ENCODE measurements at regions not wholly inside any gene's neighbourhood (a gene's known extent, or its start where the extent isn't known, plus 50 kb on each side); places are given as distances from the start of the nearest gene placed in this dataset.

- H3K4me3 Mint-ChIP-seq (ENCODE audit: unreplicated experiment): no peak overlapping the region
- no peaks in the 10 kb centered on the region for H3K27me3 Mint-ChIP-seq (ENCODE audit: unreplicated experiment)
- no peak for DNase-seq (ENCODE audit: low spot score)
- H3K9me3 Mint-ChIP-seq (ENCODE audit: unreplicated experiment): no peaks in the 10 kb centered on the region
- H3K4me1 Mint-ChIP-seq (ENCODE audit: unreplicated experiment): no peaks in the 10 kb centered on the region
- no peak overlapping the region for H3K27ac Mint-ChIP-seq (ENCODE audit: unreplicated experiment)
- TF ChIP-seq CTCF (IDR thresholded peaks at IDR 0.05; ENCODE audit: unreplicated experiment): no peak
- H3K36me3 Mint-ChIP-seq (ENCODE audit: low read depth, unreplicated experiment): no peaks in the 10 kb centered on the region
Measured at GRCh38 chr4:22201256-22201655, 252.7 kb upstream of the KCNIP4 start.

- Mint-ChIP-seq H3K27ac (ENCODE audit: unreplicated experiment) (no peak overlapping the region), H3K36me3 (ENCODE audit: low read depth, unreplicated experiment) (no peaks in the 10 kb centered on the region), H3K27me3 (ENCODE audit: unreplicated experiment) (no peaks in the 10 kb centered on the region), H3K9me3 (ENCODE audit: unreplicated experiment) (no peaks in the 10 kb centered on the region), H3K4me1 (ENCODE audit: unreplicated experiment) (no peaks in the 10 kb centered on the region), H3K4me3 (ENCODE audit: unreplicated experiment) (no peak overlapping the region)
- no peak for DNase-seq (ENCODE audit: low spot score)
- no peak for TF ChIP-seq CTCF (IDR thresholded peaks at IDR 0.05; ENCODE audit: unreplicated experiment)
Measured at GRCh38 chr4:22196551-22196950, 248.0 kb upstream of the KCNIP4 start.

GRCh38 chr4:22192084-22192511 lies 243.5 kb upstream of the KCNIP4 start:
- no peak for DNase-seq (ENCODE audit: low spot score)
- H3K27me3 Mint-ChIP-seq (ENCODE audit: unreplicated experiment): no peaks in the 10 kb centered on the region
- no peak overlapping the region for H3K27ac Mint-ChIP-seq (ENCODE audit: unreplicated experiment)
- H3K4me3 Mint-ChIP-seq (ENCODE audit: unreplicated experiment): no peak overlapping the region
- no peaks in the 10 kb centered on the region for H3K36me3 Mint-ChIP-seq (ENCODE audit: low read depth, unreplicated experiment)
- no peaks in the 10 kb centered on the region for H3K9me3 Mint-ChIP-seq (ENCODE audit: unreplicated experiment)
- no peaks in the 10 kb centered on the region for H3K4me1 Mint-ChIP-seq (ENCODE audit: unreplicated experiment)
- no peak for TF ChIP-seq CTCF (IDR thresholded peaks at IDR 0.05; ENCODE audit: unreplicated experiment)

- Mint-ChIP-seq H3K4me3 (ENCODE audit: unreplicated experiment) (no peak overlapping the region), H3K36me3 (ENCODE audit: low read depth, unreplicated experiment) (no peaks in the 10 kb centered on the region), H3K4me1 (ENCODE audit: unreplicated experiment) (no peaks in the 10 kb centered on the region), H3K27me3 (ENCODE audit: unreplicated experiment) (no peaks in the 10 kb centered on the region), H3K27ac (ENCODE audit: unreplicated experiment) (no peak overlapping the region), H3K9me3 (ENCODE audit: unreplicated experiment) (no peaks in the 10 kb centered on the region)
- TF ChIP-seq CTCF (IDR thresholded peaks at IDR 0.05; ENCODE audit: unreplicated experiment): no peak
- DNase-seq (ENCODE audit: low spot score): no peak
Measured at GRCh38 chr4:22191565-22191964, 243.0 kb upstream of the KCNIP4 start.

GRCh38 chr4:22190855-22191254 lies 242.3 kb upstream of the KCNIP4 start:
- no peaks in the 10 kb centered on the region for H3K9me3 Mint-ChIP-seq (ENCODE audit: unreplicated experiment)
- H3K36me3 Mint-ChIP-seq (ENCODE audit: low read depth, unreplicated experiment): no peaks in the 10 kb centered on the region
- no peak for DNase-seq (ENCODE audit: low spot score)
- no peaks in the 10 kb centered on the region for H3K27me3 Mint-ChIP-seq (ENCODE audit: unreplicated experiment)
- H3K4me3 Mint-ChIP-seq (ENCODE audit: unreplicated experiment): no peak overlapping the region
- no peaks in the 10 kb centered on the region for H3K4me1 Mint-ChIP-seq (ENCODE audit: unreplicated experiment)
- H3K27ac Mint-ChIP-seq (ENCODE audit: unreplicated experiment): no peak overlapping the region
- no peak for TF ChIP-seq CTCF (IDR thresholded peaks at IDR 0.05; ENCODE audit: unreplicated experiment)

Data from endothelial cell (in vitro differentiated cells).